Activated CD8-positive, alpha-beta T cell treated with anti-CD3 and anti-CD28 coated beads for 36 hours (primary cell): ENCODE measurements at regions not wholly inside any gene's neighbourhood (a gene's known extent, or its start where the extent isn't known, plus 50 kb on each side); places are given as distances from the start of the nearest gene placed in this dataset.

Experiments used
- ATAC-seq: fragments of 200-7000 bp; cut with Tn5 transposase; one replicate; pipeline ENCODE4 v1.10.0; 2021; ENCODE audit warnings: mild to moderate bottlenecking, moderate library complexity
- CTCF ChIA-PET: fragments of 350-600 bp; sonication (Branson Sonifier 250); formaldehyde crosslinking; loops from one replicate; lab custom pipeline; 2021; ENCODE audit warnings: antibody characterized with exemption; lab: Charles Lee
- POLR2A ChIA-PET: fragments of 350-600 bp; sonication (Branson Sonifier 250); formaldehyde crosslinking; loops from one replicate; lab custom pipeline; 2021; ENCODE audit warnings: antibody characterized with exemption; lab: Charles Lee
- DNase-seq: peaks from one replicate; pipeline ENCODE4 v3.0.0-alpha.2; 2020
- H3K27ac Mint-ChIP-seq: one replicate; pipeline ENCODE4 v1.8.0; 2021; ENCODE audit warnings: mild to moderate bottlenecking, mixed read lengths
- H3K27me3 Mint-ChIP-seq: one replicate; pipeline ENCODE4 v1.8.0; 2021; ENCODE audit warnings: mixed read lengths
- H3K36me3 Mint-ChIP-seq: one replicate; pipeline ENCODE4 v1.8.0; 2021; ENCODE audit warnings: low read depth, mixed read lengths
- H3K4me1 Mint-ChIP-seq: one replicate; pipeline ENCODE4 v1.8.0; 2021; ENCODE audit warnings: low read depth, mixed read lengths
- H3K4me3 Mint-ChIP-seq: one replicate; pipeline ENCODE4 v1.8.0; 2021; ENCODE audit warnings: mild to moderate bottlenecking, moderate library complexity, mixed read lengths
- H3K9me3 Mint-ChIP-seq: one replicate; pipeline ENCODE4 v1.8.0; 2021; ENCODE audit warnings: mixed read lengths
- intact Hi-C: fragments of 100-400 bp; cut with micrococcal nuclease; formaldehyde crosslinking; loops from one replicate; pipeline ENCODE4 v1.10.0; 2022
- TF ChIP-seq, protein P1 (sequence below): fragments of 200-600 bp; IDR thresholded peaks from one replicate; pipeline ENCODE4 v1.8.0; 2022; ENCODE audit warnings: antibody characterized with exemption, mild to moderate bottlenecking

GRCh38 chr20:12482661-12483060 is 526.1 kb upstream of the SPTLC3 start:
- TF ChIP-seq, protein P1, sequence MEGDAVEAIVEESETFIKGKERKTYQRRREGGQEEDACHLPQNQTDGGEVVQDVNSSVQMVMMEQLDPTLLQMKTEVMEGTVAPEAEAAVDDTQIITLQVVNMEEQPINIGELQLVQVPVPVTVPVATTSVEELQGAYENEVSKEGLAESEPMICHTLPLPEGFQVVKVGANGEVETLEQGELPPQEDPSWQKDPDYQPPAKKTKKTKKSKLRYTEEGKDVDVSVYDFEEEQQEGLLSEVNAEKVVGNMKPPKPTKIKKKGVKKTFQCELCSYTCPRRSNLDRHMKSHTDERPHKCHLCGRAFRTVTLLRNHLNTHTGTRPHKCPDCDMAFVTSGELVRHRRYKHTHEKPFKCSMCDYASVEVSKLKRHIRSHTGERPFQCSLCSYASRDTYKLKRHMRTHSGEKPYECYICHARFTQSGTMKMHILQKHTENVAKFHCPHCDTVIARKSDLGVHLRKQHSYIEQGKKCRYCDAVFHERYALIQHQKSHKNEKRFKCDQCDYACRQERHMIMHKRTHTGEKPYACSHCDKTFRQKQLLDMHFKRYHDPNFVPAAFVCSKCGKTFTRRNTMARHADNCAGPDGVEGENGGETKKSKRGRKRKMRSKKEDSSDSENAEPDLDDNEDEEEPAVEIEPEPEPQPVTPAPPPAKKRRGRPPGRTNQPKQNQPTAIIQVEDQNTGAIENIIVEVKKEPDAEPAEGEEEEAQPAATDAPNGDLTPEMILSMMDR = no peak
- no peaks in the 10 kb centered on the region for H3K27me3 Mint-ChIP-seq
- CTCF ChIA-PET = no interaction called here

GRCh38 chr20:12502443-12502842 is 506.3 kb upstream of the SPTLC3 start:
- H3K9me3 Mint-ChIP-seq = peaks cover 11% of the 10 kb centered on the region
- ATAC-seq (no peak), DNase-seq (no peak)
- H3K27me3 Mint-ChIP-seq = no peaks in the 10 kb centered on the region
- CTCF ChIA-PET = no interaction called here
- H3K36me3 Mint-ChIP-seq = no peaks in the 10 kb centered on the region
- TF ChIP-seq, protein P1 = no peak
- H3K27ac Mint-ChIP-seq = no peak overlapping the region
- intact Hi-C loops = no loop called here
- no peak overlapping the region for H3K4me3 Mint-ChIP-seq
- no peaks in the 10 kb centered on the region for H3K4me1 Mint-ChIP-seq
- POLR2A ChIA-PET = no interaction called here

More at GRCh38 chr20:12482661-12483060, 526.1 kb upstream of the SPTLC3 start:
- Mint-ChIP-seq H3K4me1 (no peaks in the 10 kb centered on the region), H3K9me3 (peaks cover 17% of the 10 kb centered on the region), H3K36me3 (no peaks in the 10 kb centered on the region), H3K4me3 (no peak overlapping the region), H3K27ac (no peak overlapping the region)
- no peak for DNase-seq
- POLR2A ChIA-PET = no interaction called here
- intact Hi-C loops = no loop called here
- ATAC-seq = no peak

- DNase-seq (no peak), ATAC-seq (no peak)
- Mint-ChIP-seq H3K36me3 (no peaks in the 10 kb centered on the region), H3K9me3 (peaks cover 12% of the 10 kb centered on the region), H3K4me3 (no peak overlapping the region), H3K27me3 (no peaks in the 10 kb centered on the region), H3K4me1 (no peaks in the 10 kb centered on the region), H3K27ac (no peak overlapping the region)
- TF ChIP-seq, protein P1 = no peak
- ChIA-PET POLR2A (no interaction called here), CTCF (no interaction called here)
- intact Hi-C loops = no loop called here
Observed at GRCh38 chr20:12504779-12505178, 504.0 kb upstream of the SPTLC3 start.

- H3K9me3 Mint-ChIP-seq = peaks cover 12% of the 10 kb centered on the region
- intact Hi-C loops = no loop called here
- ChIA-PET POLR2A (no interaction called here), CTCF (no interaction called here)
- H3K27ac Mint-ChIP-seq = no peak overlapping the region
- no peaks in the 10 kb centered on the region for H3K4me1 Mint-ChIP-seq
- no peak for ATAC-seq
- no peak overlapping the region for H3K4me3 Mint-ChIP-seq
- no peaks in the 10 kb centered on the region for H3K27me3 Mint-ChIP-seq
- DNase-seq = no peak
- TF ChIP-seq, protein P1 = no peak
- no peaks in the 10 kb centered on the region for H3K36me3 Mint-ChIP-seq
Observed at GRCh38 chr20:12511499-12511898, 497.3 kb upstream of the SPTLC3 start.

- ChIA-PET CTCF (no interaction called here), POLR2A (no interaction called here)
- no peaks in the 10 kb centered on the region for H3K36me3 Mint-ChIP-seq
- no peak overlapping the region for H3K4me3 Mint-ChIP-seq
- H3K4me1 Mint-ChIP-seq = no peaks in the 10 kb centered on the region
- DNase-seq (no peak), ATAC-seq (no peak)
- H3K9me3 Mint-ChIP-seq = peaks cover 9% of the 10 kb centered on the region
- H3K27ac Mint-ChIP-seq = no peak overlapping the region
- TF ChIP-seq, protein P1 = no peak
- no peaks in the 10 kb centered on the region for H3K27me3 Mint-ChIP-seq
- intact Hi-C loops = no loop called here
Observed at GRCh38 chr20:12512755-12513154, 496.0 kb upstream of the SPTLC3 start.
